RWPE2 (cell line): ENCODE measurements at regions not wholly inside any gene's neighbourhood (a gene's known extent, or its start where the extent isn't known, plus 50 kb on each side); places are given as distances from the start of the nearest gene placed in this dataset.

ENCODE experiments used
- ATAC-seq: fragments of 200-7000 bp; cut with Tn5 transposase; 3 replicates; pipeline ENCODE4 v1.9.1; 2021; ENCODE audit warnings: low read depth
- DNase-seq: peaks from one replicate; pipeline ENCODE4 v3.0.0-alpha.2; 2020; ENCODE audit warnings: low spot score
- H3K27ac ChIP-seq: fragments of 450-650 bp; 2 replicates; pipeline ENCODE4 v1.5.1; 2017; ENCODE audit warnings: mild to moderate bottlenecking; ENCODE audit not compliant: poor library complexity, severe bottlenecking
- H3K27me3 ChIP-seq: fragments of 250-450 bp; sonication (Bioruptor Pico); 2 replicates; pipeline ENCODE4 v1.5.1; 2021; ENCODE audit warnings: mild to moderate bottlenecking, moderate library complexity; ENCODE audit not compliant: insufficient read depth, poor library complexity, severe bottlenecking
- H3K36me3 ChIP-seq: fragments of 250-450 bp; sonication (Bioruptor Pico); 2 replicates; pipeline ENCODE4 v1.5.1; 2020; ENCODE audit warnings: low read depth, mild to moderate bottlenecking, moderate library complexity
- H3K4me1 ChIP-seq: fragments of 250-450 bp; sonication (Bioruptor Pico); 2 replicates; pipeline ENCODE4 v1.5.1; 2021; ENCODE audit warnings: mild to moderate bottlenecking, moderate library complexity; ENCODE audit not compliant: insufficient read depth, poor library complexity, severe bottlenecking
- H3K4me3 ChIP-seq: fragments of 250-450 bp; sonication (Bioruptor Pico); 2 replicates; pipeline ENCODE4 v1.5.1; 2021; ENCODE audit warnings: mild to moderate bottlenecking, moderate library complexity; ENCODE audit not compliant: severe bottlenecking
- H3K9me3 ChIP-seq: fragments of 250-450 bp; sonication (Bioruptor Pico); 2 replicates; pipeline ENCODE4 v1.5.1; 2021; ENCODE audit warnings: mild to moderate bottlenecking, moderate library complexity; ENCODE audit not compliant: severe bottlenecking
- CTCF ChIP-seq: fragments of 450-650 bp; IDR thresholded peaks from one replicate; pipeline ENCODE4 v1.5.1; 2017; ENCODE audit warnings: mild to moderate bottlenecking, moderate library complexity; ENCODE audit not compliant: poor library complexity, severe bottlenecking

GRCh38 chr4:131419147-131419546 lies 1729.9 kb upstream of the PCDH10 start:
- Histone ChIP-seq H3K4me1 (no peaks in the 10 kb centered on the region), H3K27me3 (no peaks in the 10 kb centered on the region), H3K36me3 (no peaks in the 10 kb centered on the region), H3K4me3 (no peak overlapping the region), H3K27ac (no peak overlapping the region), H3K9me3 (no peaks in the 10 kb centered on the region)
- ATAC-seq (no peak), DNase-seq (no peak)
- TF ChIP-seq CTCF, result no peak

DNA sequence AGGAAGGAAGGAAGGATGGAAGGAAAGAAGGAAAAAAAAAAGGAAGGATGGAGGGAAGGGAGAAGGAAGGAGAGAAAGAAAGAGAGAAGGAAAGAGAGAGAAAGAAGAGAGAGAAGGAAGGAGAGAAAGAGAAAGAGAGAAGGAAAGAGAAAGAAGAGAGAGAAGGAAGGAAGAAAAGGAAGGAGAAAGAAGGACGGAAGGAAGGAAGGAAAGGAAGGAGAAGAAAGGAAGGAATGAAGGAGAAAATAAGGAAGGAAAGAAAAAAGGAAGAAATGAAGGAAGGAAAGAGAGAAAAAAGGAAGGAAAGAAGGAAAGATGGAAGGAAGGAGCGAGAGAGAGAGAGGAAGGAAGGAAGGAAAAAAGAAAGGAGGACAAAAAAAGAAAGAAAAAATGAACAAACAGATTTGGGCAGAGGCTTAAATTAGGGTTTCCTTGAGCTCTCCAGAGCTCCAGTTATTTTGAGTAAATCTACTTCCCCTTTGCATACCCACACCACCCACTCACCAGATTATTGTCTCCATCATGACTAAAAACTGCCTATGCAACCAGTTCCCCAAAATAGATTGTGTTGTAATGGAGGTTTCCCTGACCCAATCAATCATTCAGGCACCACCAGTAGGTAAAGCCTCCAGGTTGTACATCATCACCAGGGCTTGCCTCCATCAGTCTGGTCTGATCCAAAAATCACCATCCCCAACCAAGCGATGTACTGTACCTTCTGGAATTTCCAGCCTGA lies 1722.9 kb upstream of the PCDH10 start:
- ATAC-seq (no peak), DNase-seq (no peak)
- H3K4me3 ChIP-seq, result no peak overlapping the region
- H3K9me3 ChIP-seq, result no peaks in the 10 kb centered on the region
- no peaks in the 10 kb centered on the region for H3K4me1 ChIP-seq
- H3K27me3 ChIP-seq, result no peaks in the 10 kb centered on the region
- no peaks in the 10 kb centered on the region for H3K36me3 ChIP-seq
- no peak for TF ChIP-seq CTCF
- H3K27ac ChIP-seq, result no peak overlapping the region

- H3K9me3 ChIP-seq, result no peaks in the 10 kb centered on the region
- ATAC-seq, result no peak
- no peaks in the 10 kb centered on the region for H3K36me3 ChIP-seq
- no peaks in the 10 kb centered on the region for H3K4me1 ChIP-seq
- no peaks in the 10 kb centered on the region for H3K27me3 ChIP-seq
- TF ChIP-seq CTCF, result no peak
- H3K27ac ChIP-seq, result no peak overlapping the region
- no peak overlapping the region for H3K4me3 ChIP-seq
- DNase-seq, result no peak
These were observed 1722.1 kb upstream of the PCDH10 start for GRCh38 chr4:131427000-131427399.

- Histone ChIP-seq H3K9me3 (no peaks in the 10 kb centered on the region), H3K4me3 (no peak overlapping the region), H3K27me3 (no peaks in the 10 kb centered on the region), H3K4me1 (no peaks in the 10 kb centered on the region), H3K36me3 (no peaks in the 10 kb centered on the region), H3K27ac (no peak overlapping the region)
- ATAC-seq (no peak), DNase-seq (no peak)
- TF ChIP-seq CTCF, result no peak
These were observed 1718.8 kb upstream of the PCDH10 start for GRCh38 chr4:131430302-131430701.

GRCh38 chr4:131441004-131441688 lies 1707.9 kb upstream of the PCDH10 start:
- Histone ChIP-seq H3K27me3 (no peaks in the 10 kb centered on the region), H3K4me3 (no peak overlapping the region), H3K4me1 (no peaks in the 10 kb centered on the region), H3K27ac (no peak overlapping the region), H3K36me3 (no peaks in the 10 kb centered on the region), H3K9me3 (no peaks in the 10 kb centered on the region)
- TF ChIP-seq CTCF, result no peak
- ATAC-seq, result no peak
- no peak for DNase-seq
